NCI-H1417 treated with DMSO at 0.1 percent for 48 hours (cell line): ENCODE measurements at regions not wholly inside any gene's neighbourhood (a gene's known extent, or its start where the extent isn't known, plus 50 kb on each side); places are given as distances from the start of the nearest gene placed in this dataset.

ENCODE experiments used
- DNase-seq: peaks from one replicate; lab custom pipeline; 2025; lab: John Stamatoyannopoulos, UW

GRCh38 chr18:41624460-41624859, 330.6 kb upstream of the PIK3C3 start:
- DNase-seq = no peak

DNA sequence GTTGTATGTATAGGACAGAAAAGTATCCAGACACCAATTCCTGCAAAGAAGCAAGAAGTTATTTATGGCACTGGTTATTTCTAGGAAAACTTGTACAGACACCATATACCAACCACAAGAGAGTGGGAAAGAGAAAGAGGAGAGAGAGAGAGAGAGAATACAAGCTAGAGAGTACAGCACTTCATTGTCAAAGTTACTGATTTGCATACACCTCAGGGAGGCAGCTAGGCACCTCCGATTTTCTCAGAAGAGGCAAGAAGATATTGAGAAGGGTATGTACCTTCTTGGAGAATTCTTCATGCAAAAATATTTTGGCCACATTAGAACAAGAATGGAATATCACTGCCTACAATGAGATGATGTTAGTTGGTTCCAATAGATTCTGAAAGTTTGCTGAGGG, 333.9 kb upstream of the PIK3C3 start:
- DNase-seq = no peak

DNA sequence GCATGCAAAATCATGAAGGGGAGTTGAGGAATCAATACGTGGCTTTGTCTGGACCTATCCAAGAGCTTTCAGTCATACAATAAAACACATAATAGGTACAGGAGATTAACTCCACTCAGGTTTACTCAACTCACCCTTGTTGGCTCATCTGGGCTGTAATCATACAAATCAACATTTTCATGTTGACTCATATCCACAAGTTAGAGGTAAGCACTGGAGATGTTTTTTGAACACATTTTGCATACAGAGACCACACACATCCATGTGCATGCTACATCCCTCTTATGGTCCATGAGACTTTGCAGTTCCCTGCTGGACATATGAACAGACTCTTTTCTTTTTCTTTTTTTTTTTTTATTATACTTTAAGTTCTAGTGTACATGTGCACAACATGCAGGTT, 336.9 kb upstream of the PIK3C3 start:
- no peak for DNase-seq

- DNase-seq = no peak
Observed at GRCh38 chr18:41617647-41618046, 337.4 kb upstream of the PIK3C3 start.

- DNase-seq = no peak
Observed at GRCh38 chr18:41613003-41613609, 341.9 kb upstream of the PIK3C3 start.

DNA sequence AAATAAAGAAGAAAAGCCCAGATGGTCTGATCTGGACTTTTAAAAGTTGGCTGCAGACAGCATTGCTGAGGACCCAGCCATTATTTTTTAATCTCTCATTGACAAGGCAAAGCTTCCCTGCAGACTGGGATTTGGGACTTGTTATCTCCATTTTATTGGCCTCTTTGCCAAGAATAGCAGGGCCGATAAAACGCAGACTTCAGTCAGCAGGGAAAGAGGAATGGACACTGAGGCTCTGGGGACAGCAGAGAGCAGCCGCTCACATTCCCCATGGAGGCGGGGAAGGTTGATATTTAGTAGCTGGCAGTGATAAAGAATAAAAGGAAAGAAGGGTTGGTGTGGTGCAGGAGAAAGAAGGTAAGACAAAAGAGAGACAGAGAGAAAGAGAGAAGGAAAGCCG, 350.1 kb upstream of the PIK3C3 start:
- DNase-seq = no peak

DNA sequence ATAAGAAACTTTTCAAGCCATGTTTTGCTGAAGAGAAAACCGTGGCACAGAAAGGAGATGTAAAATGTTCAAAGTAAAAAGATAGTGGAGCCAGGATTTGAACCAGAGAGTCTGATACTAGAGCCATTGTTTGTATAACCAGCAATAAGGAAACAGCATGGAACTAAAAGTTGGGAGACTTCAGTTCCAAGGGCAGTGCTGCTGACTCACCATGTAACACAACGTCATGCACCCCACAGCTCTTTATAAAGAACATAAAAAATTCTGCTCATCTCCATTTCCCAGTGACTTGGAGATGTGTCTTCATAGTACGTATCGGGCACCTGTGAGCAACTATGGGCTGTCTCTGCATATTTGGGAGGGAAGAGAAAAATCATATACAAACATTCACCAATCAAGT, 353.0 kb upstream of the PIK3C3 start:
- DNase-seq = no peak

- no peak for DNase-seq
Observed at GRCh38 chr18:41600693-41601391, 354.2 kb upstream of the PIK3C3 start.

DNA sequence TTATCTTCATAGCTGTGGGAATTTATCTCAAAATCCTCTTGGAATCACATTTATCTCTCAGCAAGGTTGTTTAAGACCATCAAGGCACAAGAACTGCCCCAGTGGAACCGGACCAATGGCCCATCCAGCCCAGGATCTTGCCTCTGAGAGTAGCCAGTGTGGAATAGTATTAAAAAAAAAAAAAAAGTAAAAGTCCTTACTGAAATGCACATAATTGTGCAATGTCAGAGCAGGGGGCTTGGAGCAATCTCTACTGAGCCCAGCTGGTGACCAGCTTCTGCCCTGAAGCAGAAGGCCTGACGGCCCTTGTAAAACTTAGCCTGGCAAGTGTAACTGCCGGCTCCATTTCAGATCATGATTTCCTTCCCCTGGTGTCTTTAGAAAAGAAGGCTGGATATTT, 355.6 kb upstream of the PIK3C3 start:
- DNase-seq = no peak

DNA sequence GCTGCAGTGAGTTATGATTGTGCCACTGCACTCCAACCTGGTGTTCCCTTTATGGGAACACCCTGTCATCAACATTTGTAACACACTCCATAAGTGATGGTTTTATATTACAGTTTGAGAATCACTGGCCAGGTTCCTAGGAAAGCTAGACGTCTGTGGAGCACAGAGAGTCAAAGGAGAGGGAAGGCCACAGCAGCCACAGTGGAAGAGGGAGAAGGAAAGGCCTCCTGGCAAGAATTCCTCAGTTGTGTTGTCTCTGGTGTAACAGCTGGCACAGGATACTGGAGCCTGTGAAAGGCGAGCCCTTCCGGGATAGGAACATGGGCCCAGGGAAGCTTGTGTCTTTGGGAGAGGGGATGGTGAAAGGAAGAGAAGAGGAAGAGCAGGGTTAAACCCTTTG, 360.5 kb upstream of the PIK3C3 start:
- no peak for DNase-seq

DNA sequence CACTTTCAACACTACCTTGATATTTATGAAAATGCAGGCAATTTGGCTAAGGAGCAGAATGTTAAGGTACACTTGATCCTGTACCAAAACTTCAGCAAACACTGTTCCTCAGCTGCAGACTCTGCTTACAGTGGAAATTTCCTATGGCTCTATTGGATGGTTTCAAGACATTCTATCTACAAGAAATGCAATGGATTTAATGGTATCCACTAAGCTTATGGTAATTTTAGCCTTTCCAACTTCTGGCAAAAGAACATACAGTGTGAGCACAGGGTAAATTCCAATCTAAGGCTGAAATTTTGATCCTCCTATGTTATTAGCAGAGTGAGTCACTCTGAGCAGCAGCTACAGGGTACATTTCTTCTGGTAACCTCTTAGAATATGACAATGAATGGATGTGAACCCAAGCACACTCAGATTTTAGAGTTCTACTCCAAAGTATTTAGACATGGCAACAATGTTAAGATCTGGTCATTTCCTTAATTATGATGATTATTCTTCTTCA, 361.8 kb upstream of the PIK3C3 start:
- DNase-seq = no peak

GRCh38 chr18:41587976-41588375, 367.1 kb upstream of the PIK3C3 start:
- no peak for DNase-seq

GRCh38 chr18:41585512-41585911, 369.5 kb upstream of the PIK3C3 start:
- DNase-seq = no peak

GRCh38 chr18:41579185-41579584, 375.8 kb upstream of the PIK3C3 start:
- DNase-seq = no peak

DNA sequence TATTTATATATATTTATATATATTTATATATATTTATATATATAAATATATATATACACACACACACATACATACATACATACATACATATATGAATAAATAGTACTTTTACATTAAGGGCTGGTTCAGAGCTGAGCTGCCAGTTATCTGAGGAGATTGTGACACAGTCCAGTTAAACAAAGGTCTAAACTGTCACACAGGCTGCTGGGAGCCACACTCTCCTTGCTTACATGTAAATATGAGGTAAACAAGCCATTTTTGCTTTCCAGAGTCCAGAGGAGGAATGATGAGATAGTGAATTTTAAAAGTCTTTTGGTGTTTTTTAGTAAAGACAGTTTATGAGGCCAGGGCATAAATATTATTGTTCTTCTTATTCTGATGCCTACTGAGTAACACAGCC, 377.5 kb upstream of the PIK3C3 start:
- DNase-seq = no peak

DNA sequence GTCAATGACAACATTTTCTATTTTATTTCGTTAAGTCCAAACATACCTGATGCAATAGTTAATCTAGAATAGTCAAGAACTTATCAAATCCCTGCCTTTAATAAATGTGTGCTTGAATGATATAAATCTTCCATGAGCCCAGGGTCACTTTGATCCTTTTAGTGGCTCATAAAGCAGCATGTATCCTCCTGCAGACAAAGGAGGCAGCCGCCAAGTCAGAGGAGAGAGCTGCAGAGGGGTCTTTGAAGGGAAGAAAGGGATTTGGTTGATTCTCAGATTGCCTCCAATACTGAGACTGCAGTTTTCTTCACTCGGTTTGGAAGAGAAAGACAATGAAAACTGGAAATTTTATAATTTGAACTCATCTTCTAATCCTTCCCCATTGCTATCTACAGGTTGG, 378.4 kb upstream of the PIK3C3 start:
- DNase-seq = no peak

GRCh38 chr18:41569867-41570266, 385.2 kb upstream of the PIK3C3 start:
- no peak for DNase-seq

DNA sequence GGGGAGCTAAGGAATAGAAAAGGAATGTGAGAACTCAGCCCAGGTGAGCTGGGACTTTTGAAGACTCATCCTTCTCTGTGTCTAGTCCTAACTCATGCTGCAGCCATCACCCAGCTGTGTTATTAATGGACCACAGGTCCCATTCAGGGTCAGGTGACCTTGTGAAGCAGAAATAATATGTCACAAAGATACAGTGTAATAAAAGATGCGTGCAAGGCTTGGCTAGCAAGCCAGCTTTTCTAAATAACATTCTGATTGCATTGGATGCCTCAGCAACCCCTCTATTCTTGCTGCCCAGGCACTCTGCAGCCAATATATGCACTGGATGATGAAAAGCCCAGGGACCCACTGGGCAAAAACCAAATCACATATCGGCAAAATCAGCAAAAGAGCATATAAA, 393.1 kb upstream of the PIK3C3 start:
- no peak for DNase-seq

DNA sequence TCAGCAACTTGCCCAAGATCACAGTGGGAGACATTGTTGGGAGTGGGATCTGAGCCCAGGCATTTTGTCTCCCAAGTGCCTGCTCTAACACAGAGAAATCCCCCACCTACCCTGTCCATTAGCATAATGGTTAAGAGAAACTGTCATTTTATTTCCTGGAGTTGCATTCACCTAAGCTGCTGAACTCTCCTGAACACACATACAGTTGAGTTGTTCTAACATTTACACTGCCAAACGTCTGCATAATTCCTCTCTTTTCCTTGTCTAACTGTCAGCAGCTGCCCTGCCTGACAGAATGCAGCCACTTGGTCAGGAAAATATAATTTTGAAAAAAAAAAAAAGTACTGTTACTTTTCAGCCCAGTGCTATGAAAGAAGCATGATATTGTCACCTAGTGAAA, 396.3 kb upstream of the PIK3C3 start:
- DNase-seq = no peak

DNA sequence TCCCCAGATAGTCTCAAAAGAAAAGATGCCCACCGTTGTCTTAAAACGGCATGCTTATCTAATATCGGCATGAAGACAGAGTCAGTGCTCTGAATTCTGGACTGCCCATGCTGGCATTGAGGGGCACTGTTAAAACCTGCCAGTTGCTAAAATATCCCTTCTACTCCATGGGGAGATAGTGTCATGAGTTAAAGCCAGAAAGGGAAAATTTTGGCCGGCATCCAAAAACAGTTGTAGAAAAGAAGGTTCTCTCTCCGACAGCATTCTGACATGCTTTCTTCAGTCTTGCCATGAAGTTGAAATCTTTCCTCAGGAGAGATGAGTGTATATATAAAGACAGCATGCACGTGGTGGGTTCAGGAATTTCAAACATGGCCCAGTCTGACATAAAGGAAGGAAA, 401.3 kb upstream of the PIK3C3 start:
- no peak for DNase-seq

DNA sequence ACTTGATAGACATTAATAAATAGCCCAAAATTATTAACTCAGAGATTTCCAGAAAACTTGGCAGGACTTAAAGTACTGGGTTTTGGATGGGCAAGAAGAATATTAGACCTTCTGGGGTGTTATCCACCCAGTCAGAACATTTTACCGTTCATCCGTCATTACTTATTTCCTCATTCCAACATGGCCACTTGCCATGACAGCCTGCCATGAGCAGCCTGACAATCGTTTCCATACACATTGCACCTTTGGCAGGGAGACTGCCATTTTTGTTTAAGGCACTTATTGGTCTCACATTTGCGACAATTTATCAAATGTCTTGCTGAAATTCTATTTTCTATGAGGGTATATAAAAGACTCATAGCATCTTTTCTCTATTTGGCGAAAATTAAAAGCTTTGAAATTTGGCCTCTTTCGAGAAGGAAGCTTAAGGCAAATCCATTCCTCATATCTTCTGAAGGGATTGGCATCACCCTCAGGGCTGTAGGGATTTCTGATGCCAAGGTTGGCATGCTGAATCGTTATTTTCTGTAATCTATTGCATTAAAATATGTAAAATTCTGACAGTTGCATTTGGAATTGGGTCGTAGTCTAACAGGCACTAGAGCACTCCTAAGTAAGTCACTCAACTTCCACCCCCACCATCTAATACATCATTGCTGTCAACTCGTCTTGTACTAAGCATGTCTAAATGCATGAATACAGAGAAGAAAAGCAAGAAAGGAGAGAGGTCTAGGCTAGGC, 406.3 kb upstream of the PIK3C3 start:
- no peak for DNase-seq

GRCh38 chr18:41545091-41545888, 409.7 kb upstream of the PIK3C3 start:
- no peak for DNase-seq
